Embryonic facial prominence (tissue), 1 donor: ENCODE measurements at regions not wholly inside any gene's neighbourhood (a gene's known extent, or its start where the extent isn't known, plus 50 kb on each side); places are given as distances from the start of the nearest gene placed in this dataset.

Source experiments
- DNase-seq: peaks from one replicate; pipeline ENCODE4 v3.0.0-alpha.2; 2016; ENCODE audit errors: extremely low spot score

DNA sequence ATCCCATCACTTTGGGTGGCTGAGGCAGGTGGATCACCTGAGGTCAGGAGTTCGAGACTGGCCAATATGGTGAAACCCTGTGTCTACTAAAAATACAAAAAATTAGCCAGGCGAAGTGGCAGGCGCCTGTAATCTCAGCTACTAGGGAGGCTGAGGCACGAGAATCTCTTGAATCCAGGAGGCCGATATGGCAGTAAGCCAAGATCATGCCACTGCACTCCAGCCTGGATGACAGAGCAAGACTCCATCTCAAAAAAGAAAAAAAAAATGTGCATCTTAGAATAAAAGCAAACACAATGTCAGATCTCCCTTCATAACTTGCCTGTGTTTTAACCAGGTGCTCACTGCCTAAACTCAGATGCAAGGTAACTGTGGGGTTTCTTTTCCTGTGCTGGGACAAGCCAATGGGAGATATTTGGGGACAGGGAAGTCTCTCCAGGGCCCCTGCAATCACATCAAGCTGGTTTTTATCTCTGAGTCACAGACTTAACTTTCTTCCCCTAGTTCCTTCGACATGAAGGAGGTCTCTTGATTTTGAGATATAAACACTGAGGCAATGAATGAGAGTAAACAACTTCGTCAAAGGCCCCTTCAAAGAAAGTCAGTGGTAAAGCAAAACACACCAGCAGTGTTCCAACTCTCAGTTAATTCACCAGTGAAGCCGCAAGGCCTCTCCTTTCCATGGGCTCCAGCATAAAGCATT, 99.1 kb downstream of the SNX18 start:
- no peak for DNase-seq

DNA sequence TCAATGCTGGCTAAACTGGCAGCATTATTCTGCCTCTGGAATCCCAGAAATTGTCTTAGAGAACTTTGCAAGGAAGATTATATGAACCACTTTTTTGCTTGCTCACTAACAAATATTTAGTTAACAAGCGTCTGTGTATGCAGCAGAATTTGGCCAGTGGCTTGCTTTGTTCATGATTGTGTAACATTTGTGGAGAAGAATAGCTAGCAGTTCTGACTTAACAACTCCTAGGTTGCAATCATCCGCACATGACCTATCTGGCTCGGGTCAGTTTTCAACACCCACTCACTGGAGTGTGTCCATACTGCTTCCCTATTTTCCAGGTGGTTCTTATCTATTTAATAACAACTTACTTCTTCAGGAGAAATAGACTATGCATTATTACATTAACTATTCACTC, 98.5 kb downstream of the SNX18 start:
- no peak for DNase-seq

DNA sequence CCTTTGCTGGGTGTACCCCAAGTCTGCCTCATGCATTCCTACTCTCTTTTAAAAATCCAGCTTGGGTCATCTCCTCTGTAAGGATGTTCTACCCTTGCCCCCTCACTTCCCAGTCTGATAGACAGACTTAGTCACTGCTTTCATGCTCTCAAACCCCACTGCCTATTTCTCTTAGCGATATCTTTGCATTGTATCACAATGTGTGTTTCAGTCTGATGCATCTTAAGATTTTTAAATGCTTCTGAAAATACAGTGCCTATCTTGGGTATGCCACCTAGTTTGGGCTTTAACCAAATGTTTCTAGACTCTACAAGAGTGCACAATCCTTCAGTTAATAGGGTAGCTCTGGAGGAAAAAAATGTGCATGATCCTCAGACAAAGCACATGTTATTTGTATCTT, 97.8 kb downstream of the SNX18 start:
- no peak for DNase-seq

DNA sequence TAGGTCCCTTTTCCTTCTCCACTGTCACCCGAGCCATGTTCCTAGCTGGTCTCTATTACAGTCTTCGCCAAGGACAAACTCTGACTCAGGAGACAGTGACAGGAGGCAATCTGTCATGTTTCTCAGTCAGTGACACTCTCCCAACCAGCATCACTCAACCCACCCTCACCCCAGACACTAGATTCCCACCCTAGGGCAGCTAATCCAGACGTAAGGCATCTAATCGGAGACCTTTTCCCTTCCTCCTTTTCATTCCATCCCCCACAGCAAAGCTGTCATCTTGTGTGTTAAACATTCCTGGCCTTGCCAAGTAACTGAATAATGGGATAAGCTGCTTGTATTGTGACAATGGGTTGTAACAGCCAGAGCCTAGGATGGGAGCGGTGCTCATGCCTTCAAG, 95.2 kb downstream of the SNX18 start:
- no peak for DNase-seq

DNA sequence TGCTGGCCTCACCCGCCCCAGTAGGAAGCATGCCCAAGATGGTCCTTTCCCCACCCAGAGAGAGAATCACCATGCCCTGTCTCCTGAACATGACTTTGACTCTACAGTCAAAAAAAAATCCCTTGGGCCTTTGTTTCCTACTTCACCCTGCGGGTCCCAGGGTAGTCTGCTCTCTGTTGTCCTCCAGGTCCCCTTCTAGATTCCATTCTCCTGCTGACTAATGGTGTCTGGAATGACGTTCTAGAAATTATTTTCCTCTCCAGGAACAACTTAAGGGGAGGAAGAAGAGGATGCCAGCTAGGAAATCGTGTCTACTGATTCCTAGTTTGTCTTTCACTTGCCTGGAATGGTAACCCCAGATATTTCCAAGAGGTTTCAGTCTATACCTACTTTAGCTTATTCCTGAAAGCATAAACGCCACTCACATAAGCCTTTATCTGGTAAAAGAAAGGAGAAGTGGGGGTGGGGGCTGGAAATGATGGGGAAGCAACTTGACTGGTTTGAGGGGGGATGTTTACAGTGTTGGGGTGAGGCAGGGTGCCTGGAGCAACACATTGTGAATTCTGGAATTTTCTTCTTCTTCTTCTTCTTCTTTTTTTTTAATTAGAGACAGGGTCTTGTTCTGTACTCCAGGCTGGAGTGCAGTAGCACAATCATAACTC, 93.9 kb downstream of the SNX18 start:
- no peak for DNase-seq

DNA sequence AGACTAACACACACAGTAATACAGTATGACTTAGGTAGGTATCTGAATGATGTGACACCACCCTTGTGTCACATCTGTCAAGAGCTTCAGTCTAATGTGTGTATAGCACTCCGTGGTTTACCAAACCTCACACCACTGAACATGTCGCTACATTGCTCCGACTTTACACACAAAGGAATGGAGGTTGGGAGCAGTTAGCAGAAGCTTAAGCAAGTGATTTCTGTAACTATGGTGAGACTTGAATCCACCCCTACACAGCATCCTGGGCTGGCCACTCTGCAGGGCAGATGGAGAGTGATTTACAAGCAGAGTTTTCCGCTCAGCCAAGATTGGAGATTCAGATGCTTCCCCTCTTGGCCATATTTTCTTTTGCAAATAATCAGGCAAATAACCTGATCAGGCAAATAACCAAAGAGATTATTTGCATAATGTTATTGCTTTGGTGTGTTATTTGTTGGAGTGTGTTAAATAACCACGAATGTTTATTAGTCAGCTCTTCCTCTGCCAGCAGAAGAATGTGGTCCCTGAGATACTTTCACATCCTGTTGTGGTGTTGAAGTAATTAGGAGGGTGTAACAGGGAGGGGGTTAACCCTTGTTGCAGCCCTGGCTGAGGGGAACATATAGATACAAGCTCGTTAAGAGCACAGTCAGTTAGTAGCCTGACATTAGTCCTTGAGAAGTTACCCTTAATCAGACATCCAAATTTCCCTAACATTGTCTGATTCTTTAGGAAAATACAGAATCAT, 92.8 kb downstream of the SNX18 start:
- DNase-seq = no peak

DNA sequence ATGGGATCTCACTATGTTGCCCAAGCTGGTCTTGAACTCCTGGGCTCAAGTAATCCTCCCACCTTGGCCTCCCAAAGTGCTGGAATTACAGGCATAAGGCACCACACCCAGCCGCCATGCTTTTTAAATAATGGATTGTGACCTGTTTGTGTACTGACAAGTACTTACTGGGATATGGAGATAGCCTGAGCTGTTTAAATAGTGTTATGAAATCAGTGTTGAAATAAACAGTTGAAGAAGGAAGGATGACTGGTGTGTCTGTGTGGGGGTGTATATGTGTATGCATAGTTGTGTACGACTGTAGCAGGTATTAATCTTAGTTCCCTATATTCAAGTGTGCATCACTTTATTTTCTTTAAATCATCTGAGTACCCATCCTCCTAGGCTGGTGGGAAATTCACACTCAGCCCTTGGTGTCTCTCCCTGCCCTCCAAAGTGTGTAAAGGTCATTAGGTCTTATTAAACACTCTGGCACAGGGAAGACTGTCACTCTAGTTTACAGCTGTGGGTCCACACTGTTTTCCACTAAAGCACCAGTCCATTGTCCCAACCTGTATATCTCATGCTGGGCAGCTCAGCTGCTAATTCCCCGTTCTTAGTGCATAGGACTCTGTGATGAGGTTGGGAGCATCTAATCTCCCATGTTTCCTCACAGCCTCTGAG, 91.0 kb downstream of the SNX18 start:
- DNase-seq = no peak

DNA sequence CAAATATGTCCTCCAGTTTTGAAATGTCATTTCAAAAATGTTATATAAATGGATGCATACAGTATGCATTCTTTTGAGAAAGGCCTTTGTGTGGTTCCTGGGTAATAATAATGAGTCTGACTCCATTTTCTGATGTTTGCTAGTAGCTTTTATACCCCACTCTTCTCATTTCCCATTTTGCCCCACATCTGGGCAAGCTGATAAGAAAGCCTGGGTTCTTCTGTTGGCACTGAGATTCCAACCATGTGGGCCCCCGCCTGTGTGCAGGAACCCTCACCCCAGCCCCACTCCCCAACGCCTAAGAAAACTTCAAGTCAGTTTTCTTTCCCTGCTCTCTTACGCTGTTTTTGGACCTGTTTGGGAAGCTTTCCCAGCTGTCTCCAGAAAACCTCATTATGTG, 89.4 kb downstream of the SNX18 start:
- DNase-seq = no peak

DNA sequence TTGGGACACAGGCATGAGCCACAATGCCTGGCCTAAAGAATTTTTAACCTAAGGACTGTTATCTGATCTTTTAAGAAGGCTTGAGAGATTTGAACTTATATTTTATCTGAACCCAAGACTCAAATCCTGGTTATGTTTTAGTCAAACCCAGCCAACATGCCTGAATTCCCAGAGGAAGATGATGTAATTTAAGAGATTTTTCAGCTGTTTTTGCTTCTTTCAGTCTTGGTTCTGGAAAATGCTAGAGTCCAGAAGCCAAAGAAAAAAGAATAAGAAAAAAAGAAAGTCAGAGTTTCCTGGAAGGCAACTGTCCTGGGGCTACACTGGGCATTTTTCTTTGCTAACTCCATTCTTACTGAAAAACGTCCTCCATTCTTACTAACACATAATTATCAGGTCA, 85.8 kb downstream of the SNX18 start:
- no peak for DNase-seq

DNA sequence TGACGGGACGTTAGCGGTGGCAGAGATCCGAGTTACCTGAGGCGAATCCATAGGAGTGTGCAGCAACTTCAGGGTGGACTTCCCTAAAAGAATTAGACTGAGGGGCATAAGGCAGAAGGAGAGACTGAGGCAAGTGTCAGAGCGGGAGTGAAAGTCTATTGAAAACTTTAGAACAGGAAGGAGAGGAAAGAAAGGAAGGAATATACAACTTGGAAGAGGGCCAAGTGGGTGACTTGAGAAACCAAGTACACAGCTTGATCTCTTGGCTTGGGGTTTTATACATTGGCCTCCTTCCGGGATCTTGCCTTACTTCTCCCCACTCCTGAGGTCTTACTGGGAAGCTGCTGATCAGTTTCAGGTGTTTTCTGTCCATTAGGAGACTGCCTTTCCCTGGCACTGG, 84.9 kb downstream of the SNX18 start:
- no peak for DNase-seq

DNA sequence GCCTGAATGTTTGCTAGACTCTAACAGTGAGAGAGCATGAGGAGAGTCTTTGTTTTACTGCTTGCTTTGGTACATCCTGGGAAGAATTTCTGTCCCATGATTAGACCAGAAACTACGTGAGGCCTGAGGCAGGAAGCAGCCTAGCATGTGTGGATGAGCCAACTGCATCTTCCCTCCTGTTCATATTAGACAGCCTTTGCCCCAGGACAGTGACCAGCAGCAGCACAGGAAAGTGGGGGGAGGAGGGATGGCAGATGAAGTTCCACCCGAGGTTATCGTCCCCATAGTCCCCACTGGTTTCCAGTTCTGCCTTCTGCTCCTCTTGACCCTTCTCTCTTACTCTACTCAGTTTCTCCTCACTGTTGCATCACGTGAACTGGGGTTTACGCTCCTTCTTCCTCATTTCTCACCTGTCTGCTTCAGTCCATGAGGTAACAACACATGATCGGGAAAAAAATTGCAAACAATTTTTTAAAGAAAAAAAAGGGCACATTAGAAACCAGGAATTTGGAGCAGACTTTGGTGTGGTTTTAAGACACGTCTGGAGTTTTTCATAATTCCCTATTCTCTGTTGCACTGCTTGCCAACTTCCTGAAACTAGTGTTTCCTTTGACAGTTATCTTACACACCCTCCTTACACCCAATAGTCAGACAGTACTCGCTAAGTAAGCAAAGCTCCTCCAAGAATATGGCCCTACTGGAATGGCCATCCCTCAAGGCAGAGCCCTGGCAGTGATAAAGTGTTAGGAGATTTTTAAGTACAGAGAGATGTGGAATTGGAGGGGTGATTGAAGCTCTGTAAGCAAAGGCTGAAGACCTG, 84.1 kb downstream of the SNX18 start:
- no peak for DNase-seq
